GM18502 (cell line): ENCODE measurements at regions not wholly inside any gene's neighbourhood (a gene's known extent, or its start where the extent isn't known, plus 50 kb on each side); places are given as distances from the start of the nearest gene placed in this dataset.
"Not testable (repeated sequence)": the region's sequence is repeated elsewhere in the genome, so short reads cannot be mapped to it uniquely, and the experiment has no call there.

Experiments used
- ATAC-seq: cut with Tn5 transposase; IDR thresholded peaks from one replicate; pipeline ENCODE4 v1.9.1; 2021; ENCODE audit warnings: mild to moderate bottlenecking; ENCODE audit not compliant: unreplicated experiment, poor library complexity

DNA sequence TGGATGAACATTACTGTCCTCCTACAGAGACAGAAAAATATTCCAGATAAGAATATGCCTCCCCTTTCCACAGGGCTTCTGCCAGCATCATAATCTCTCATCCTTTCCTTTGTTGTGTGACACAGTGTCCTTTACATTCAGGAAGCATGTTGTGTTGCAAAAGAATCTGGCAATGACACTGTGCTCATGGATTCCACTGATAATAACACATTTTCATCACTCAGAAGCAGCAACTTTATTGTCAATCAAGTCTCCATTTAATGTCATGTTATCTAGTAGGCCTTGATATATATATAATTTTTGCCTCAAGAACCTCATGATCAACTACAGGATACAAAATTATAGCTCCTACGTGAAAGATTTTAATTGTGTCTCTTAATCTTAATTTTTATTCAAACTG lies 833.9 kb downstream of the FSTL5 start:
- no peak for ATAC-seq

DNA sequence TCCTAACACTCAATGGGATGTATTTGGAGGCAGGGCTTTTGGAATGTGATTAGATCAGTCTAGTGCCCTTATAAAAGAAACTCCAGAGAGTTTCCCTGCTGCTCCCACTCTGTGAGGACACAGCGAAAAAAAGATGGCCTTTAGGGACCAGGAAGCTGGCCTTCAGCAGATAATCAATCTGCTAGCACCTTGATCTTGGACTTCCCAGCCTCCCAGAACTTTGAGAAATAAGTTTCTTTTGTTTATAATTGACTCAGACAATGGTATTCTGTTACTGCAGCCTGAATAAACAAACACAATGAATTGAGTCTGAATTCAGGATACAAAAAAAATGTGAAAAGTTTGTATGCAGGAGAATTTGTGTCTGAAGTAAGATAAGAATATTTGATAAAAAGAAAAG lies 842.1 kb downstream of the FSTL5 start:
- no peak for ATAC-seq

DNA sequence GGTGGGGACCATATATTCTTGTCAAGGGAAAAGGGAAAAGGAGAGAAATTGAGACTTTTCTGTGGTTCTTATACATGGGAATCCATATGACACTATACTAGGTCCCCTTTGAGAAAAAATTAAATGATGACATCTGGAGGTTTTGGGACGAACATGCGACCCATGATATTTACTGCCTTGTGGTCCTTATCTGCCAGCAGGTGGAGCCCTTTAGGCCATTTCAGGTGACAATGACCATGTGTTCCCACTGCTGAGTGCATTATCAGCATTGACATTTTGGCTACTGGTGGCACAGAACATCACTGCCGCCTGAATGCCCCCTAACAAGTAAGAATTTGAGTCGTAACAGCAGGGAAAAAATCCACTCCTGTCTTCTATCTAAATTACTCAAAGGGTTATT lies 843.4 kb downstream of the FSTL5 start:
- ATAC-seq, result peak; percentile 68

DNA sequence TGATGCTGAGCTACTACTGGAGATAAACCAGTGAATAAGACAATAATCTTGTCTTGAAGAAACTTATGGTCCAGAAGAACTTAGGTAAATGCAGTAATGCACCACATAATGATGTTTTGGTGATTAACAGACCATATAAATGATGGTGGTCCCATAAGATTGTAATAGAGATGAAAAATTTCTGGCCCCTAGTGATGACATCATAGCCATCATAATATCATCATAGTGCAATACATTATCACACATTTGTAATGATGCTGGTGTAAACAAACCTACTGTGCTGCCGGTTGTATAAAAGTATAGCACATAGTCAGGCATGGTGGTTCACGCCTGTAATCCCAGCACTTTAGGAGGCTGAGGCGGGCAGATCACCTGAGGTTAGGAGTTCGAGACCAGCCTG lies 846.8 kb downstream of the FSTL5 start:
- ATAC-seq, result no peak

DNA sequence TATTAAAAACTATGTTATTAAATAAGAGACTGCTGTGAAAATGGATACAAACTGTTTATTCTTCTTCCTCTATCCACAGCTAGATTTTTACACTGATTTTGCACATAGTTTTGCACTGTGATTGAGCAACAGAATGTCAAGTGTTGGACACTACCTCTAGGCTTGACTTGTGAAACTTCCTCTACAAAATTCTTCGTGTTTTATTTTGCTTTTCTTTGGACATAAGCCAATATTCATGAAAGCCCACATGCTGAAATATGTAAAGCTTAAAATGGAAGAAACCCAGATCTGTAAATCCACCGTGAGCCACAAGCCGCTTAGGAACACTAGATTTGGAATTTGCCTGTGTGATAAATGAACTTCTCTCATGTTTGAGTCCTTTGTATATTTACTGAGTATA lies 849.4 kb downstream of the FSTL5 start:
- ATAC-seq, result no peak

DNA sequence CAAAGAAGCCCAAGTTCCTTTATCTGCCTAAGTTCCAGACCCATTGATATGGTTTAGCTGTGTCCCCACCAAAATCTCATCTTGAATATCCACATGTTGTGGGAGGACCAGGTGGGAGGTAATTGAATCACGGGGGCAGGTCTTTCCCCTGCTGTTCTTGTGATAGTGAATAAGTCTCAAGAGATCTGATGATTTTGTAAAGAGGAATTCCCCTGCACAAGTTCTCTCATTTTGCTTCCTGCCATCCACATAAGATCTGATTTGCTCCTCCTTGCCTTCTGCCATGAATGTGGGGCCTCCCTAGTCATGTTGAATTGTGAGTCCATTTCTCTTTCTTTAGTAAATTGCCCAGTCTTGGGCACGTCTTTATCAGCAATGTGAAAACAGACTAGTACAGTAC lies 860.2 kb downstream of the FSTL5 start:
- no peak for ATAC-seq

DNA sequence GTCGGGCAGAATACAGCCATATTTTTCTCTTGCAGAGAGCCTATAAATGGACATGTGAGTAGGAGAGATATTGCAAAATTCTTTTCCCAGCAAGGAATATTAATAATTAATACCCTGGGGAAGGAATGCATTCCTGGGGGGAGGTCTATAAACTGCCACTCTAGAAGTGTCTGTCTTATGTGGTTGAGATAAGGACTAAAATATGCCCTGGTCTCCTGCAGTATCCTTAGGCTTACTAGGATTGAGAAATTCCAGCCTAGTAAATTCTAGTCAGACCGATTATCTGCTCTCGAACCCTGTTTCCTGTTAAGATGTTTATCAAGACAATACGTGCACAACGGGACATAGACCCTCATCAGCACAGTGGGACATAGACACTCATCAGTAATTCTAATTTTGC lies 872.6 kb downstream of the FSTL5 start:
- no peak for ATAC-seq

DNA sequence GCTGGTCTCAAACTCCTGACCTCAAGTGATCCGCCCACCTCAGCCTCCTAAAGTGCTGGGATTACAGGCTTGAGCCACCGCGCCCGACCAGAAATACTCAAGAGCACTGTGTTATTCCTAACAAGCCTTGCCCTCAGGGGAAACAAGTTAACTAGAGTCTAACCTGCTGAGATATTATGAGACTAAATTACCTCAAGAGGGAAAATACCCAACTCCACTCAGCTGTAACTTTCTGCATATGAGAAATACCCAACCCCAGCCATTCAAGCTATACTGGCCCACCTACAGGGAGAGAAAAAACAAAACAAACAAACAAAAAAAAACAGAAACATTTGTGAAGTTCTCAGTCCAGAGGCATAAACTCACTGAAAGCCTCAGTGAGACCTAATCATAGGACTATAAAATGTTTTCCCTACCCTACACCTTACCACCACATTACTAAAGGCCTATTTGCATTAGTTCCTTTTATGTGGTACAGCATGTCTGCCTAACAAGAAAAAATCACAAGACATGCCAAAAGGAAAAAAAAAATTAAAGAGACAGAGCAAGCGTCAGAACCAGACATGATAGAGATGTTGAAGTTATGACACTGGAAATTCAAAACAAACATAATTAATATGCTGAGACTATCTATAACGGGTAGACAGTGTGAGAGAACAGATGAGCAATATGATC lies 876.0 kb downstream of the FSTL5 start:
- peak; percentile 53 for ATAC-seq

DNA sequence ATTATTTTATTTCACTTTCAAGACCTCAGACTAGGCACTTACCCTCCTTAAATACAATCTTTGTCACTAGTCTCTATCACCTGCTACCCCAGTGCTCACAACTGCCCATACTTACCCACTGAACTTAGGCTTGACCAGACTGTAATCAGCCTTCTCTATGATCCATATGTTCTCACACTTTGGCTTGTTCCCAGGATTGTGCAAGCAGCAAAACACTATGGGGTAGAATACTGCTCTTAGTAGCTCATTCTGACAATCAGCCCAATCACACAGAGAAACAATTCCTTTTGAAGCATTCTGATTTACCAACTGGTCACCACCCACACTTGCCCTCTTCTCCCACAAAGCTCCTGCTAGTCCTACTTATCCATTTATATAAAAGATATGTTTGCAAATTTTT lies 878.3 kb downstream of the FSTL5 start:
- ATAC-seq, result no peak

DNA sequence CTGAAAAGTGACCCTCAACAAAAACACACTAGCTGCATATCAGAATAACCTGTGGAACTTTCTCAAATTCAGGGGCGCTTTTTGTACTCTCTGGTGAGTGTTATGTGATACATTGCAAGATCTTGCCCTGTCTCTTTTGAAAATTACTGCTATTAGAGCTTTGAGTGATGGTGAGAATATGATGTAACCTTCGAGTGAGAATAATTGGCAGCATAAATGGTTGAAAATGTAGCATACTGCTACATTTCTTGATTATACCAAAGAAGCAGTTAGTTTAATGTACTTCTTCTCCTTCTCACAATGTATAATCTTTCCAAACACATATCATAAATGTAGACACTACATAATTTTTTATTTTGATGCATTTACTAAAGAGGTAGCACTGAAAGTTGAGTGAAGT lies 882.9 kb downstream of the FSTL5 start:
- ATAC-seq, result no peak

DNA sequence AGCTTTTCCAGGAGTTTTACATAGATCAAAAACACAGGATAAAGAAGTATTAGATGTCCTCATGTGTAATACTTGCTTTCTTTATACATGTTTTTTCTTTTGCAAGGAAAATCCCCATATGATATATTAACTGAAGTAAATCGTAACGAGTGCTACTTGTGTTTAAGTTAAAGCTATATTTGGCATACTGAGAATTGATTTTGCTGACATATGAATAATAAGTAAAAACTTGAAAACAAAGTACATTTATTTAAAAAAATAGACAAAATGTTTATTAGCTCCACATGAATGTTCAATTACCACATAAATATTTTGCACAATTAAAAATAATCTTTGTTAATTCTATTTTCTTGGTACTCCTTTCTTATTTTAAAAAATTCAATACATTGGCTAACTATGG lies 884.7 kb downstream of the FSTL5 start:
- ATAC-seq, result no peak

DNA sequence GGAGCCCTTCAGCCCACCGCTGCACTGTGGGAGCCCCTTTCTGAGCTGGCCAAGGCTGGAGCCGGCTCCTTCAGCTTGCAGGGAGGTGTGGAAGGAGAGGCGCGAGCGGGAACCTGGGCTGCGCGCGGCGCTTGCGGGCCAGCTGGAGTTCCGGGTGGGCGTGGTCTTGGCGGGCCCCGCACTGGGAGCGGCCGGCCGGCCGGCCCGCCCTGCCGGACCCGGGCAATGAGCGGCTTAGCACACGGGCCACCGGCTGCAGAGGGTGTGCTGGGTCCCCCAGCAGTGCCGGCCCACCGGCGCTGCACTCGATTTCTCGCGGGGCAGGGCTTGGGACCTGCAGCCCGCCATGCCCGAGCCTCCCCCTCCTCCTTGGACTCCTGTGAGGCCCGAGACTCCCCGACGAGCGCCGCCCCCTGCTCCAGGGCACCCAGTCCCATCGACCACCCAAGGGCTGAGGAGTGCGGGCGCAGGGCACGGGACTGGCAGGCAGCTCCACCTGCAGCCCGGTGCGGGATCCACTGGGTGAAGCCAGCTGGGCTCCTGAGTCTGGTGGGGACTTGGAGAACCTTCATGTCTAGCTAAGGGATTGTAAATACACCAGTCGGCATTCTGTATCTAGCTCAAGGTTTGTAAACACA lies 886.5 kb downstream of the FSTL5 start:
- ATAC-seq, result not testable (repeated sequence)

DNA sequence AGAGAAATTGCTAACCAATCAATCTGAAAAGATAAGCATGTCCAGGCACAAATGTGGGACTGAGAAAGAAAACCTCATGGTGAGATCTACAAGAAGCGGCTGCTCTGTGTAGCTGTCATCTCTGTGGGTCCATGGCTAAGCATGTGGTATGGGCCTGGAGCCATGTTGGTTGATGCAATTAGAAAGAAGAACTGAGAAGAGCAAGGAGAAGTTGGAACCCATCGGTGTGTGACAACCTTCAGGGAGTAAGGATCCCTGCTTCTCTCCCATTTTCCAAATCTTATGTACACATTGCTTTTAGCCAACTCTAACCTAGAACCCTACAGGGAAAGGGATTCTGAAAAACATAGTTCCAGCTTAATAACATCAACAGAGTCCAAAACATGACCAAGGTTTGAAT lies 890.2 kb downstream of the FSTL5 start:
- ATAC-seq, result no peak

DNA sequence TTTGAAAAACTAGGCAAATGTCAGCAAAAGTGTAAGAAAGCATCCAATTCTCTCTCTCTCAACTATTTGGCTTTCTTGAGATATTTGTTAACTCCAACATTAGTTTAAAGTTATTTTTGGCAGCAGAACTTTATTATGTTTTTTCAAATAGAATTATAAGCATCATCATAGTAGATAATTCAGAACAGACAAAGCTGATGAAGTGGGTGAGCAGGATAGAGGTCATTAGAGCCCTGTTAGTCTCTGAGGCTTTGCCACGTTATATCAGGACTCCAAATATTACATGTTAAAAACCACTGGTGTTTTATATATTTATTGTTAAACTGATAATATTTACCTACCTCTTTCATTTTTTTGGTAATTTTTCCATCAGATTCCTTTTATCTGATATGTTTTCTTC lies 903.0 kb downstream of the FSTL5 start:
- no peak for ATAC-seq

DNA sequence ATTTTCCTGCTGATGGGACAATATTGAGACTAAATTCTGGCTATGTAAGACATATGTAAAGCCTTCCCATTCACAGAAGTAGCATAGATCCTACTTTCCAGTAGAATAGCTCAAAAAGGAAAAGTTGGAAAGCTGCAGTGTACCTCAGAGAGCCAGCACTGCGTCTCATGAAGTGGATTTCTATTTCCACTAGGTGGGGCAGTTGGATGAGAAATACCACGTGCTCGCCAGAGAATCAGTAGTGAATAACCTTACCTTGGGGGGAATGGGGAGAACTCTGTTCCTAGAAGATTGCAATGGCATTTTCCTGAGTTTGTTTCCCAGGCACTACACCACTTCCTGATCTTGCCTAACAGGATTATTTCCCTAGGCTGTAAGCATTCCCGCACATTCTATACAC lies 907.1 kb downstream of the FSTL5 start:
- ATAC-seq, result no peak

DNA sequence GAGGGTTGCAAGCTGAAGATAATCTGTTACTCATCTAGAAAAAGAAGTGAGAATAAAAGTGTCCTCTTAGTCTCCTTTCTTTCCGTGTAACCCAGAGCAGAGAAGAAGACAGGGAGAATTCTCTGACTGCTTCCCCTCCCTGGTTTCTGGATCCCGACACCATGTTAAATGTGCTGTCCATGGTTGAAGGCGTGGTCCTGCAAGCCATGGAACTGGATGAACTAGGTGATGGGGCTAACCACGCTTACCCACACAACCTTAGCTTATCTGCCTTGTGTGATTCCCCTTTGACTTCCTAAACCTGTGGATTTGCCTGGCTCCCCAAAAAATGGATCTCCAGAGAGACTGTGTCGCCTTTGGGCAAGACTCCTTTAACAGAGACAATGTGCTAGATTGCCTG lies 907.6 kb downstream of the FSTL5 start:
- ATAC-seq, result no peak

DNA sequence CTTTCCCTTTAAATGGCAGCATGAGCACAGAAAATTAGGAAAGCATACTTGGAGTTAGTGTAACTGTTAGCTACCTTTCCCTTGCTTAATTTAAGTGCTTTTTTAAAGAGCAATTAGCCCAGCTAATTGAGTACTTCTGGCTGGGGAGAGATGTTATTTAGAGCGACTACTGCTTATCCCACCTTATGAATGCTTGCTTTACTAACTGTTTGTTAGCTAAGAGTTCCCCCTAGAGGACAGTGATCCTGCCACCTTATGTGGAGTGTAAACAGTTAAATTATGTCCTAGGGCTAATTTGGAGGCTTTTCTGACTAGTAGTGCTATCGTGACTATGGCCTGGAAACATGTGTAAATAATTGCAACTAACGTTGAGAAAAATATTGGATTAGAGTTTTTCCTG lies 909.4 kb downstream of the FSTL5 start:
- ATAC-seq, result no peak

DNA sequence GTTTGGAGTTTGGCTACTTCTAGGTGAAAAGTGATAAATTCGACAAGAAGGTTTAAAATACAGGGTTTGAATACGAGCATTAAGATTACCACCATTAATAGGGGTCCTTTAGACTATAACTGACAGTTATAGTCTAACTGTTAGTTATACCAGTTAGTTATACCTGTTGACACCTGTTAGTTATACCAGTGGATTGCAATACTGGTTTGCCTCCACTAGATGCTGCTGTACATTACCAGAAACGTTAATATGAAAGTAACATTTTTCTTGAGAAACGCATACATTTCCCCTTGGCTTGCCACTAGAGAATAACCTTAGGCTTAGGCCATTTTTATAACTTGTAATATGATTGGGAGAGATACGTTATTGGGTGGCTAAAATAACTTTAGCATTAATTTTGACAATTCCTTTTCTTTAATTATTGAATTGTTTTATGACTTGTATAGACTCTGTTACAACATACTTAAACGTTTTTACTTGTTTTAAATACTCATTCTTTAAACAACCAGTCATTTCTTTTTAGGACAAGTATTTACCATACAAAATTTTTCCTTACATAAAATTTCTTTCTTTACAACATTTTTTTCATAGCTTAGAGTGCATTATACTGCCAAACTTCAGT lies 911.2 kb downstream of the FSTL5 start:
- ATAC-seq, result peak; percentile 87

DNA sequence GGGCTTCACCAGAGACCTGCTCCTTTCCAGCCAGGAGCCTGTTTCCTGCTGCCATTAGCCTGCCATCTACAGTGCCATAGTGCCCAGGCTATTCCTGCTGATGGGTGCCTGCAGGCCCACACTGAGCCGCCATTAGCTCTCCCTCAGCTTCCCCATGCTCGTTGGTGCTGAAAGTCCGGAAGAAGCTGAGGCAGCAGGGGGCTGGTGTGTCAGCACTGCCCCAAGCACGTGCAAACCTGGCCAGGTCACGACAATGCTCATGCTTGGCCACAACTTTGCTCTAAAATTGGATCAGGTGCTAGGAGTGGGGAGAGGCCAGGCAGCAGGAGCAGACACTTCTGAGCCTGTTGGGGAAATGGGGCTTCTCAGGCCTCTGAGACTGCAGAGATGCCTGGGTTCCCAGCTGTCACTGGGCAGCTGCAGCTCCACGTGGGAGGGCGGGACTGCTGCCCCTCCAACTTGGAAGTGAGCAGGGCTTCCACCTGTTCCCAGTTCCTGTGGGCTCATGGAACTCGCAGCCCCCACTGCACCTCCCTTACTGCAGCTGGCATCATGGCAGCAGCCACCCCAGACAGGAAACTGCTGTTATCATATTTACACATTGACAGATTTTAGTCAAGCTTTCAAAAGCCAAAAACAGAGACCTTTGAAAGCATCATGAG lies 913.9 kb downstream of the FSTL5 start:
- ATAC-seq, result no peak

DNA sequence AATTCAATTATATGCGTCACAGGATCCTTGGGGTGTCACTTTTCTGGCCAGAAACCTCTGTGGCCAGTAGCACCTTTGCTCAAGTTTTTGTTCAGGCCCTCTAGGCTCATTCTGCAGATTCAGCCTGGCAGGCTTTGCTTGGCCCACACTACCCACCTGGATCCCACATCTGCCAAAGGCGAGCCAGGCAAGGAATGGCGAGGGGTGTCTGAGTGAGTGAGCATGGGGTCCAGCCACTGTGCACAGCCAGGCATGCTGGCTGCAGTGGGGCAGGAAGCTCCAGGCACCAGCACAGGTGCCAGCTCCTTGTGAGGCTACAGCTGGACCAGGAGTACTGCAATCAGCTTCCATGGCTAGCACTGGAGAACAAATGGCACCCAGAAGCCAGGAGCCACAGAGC lies 914.9 kb downstream of the FSTL5 start:
- no peak for ATAC-seq

DNA sequence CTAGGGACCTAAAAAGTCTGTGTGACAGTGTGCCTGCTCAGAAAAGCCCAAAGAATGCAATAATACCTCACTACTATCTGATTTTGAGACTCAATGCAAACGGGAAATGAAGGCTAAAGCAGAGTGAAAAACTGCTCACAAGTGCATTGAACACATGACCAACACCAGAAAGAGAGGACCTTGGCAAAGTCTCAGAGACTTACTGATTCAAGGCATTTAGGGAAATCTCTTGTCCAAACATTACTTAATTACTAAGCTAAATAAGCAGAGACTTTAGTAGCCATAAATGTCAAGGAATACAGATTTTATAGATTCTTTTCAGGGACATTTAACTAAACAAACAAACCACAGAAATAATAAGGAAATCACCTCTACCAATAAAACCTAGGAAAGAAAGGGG lies 916.0 kb downstream of the FSTL5 start:
- no peak for ATAC-seq
